ENCODE measurements at regions not wholly inside any gene's neighbourhood (a gene's known extent, or its start where the extent isn't known, plus 50 kb on each side); places are given as distances from the start of the nearest gene placed in this dataset.

DNA sequence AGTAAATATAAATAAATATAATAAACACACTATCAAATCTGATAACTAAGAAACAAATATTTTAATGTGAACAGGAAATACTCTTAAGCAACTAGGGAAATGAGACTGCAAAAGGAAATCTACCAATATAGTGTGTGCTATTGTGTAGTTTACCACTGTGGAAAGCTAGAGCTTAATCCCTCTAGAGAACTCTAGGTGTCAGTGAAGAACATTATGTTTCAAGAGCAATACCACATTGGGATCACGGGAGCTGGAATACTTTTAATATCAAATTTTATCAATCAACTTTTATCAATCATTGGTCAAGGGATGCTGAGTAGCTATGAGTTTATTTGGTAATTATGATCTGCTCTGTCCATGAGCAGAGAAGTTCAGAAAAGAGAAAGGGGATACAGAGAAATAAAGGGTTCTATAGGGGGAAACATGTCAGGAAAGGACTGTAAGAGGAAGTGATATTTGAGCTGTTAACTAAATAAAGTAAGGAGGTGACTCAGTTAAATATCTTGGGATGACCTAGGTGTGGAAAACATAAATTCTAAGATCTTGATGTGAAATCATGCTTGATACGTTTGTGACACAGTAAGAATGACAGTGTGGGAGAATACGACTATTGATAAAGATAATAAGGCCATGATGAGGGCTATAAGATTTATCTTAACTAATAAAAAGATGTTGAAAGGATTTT is 762.2 kb upstream of the ALCAM start:
- DNase-seq (ENCODE audit: low spot score) = no peak
- intact Hi-C loops (cut with DNase I) = no loop called here
- ATAC-seq = no peak

DNA sequence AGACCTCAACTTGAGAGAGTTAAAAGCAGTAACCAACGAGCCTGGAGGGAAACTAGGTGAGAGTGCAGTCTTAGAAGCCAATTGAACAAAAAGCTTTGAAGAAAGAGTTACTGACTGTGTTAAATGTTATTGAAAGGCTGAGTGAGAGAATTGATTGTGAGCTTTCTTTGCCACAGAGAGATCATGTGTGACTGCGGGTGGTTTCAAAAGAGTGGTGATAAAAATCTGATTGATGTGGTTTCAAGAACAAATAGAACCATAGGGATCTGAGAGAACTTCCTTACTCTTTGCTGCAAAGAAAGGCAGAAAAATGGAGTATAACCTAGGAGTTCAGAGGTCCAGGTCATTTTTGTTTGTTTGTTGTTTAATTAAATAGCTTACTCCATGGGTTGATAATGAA is 759.9 kb upstream of the ALCAM start:
- intact Hi-C loops (cut with DNase I) = no loop called here
- ATAC-seq (no peak), DNase-seq (ENCODE audit: low spot score) (no peak)

DNA sequence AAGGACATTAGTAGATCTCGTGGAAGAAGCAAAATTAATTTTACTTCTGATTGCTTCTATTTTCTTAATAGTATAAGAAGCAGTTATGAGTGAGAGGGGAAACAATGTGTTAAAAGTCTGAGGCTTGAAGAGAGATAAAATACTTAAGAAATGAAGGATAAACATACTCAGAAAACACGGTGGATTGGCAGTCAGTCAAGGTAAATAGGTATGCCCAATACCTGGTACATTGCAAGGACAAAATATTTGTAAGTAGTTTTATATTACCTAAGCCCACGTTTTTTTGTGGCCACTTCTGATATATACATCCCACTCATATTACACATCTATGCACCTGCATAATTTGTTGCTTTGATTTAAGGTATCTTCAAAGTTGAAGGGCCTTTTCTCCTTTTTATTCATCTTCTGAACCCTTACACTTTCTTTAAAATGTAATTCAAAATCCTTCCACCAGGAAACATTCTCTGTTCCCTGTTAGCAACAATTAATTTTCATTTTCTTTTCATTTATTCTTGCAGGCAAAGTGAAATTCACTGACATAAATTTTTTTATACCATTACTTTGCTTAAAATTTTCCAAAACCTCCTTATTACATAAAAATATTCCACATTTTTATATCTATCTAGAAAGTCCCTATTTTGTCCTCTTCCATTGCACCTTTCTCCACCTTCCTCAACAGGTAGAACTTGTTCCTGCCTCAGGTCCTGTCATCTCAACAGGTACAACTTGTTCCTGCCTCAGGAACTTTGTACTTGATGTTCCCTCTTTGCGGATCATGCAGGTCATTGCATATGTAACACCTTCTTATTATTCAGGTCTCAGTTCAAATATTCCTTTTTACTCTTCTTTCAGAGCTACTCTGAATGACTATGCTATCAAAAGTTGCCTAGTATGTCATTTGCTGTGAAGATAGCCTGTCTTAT is 755.7 kb upstream of the ALCAM start:
- ATAC-seq (no peak), DNase-seq (ENCODE audit: low spot score) (no peak)
- intact Hi-C loops (cut with DNase I) = no loop called here

DNA sequence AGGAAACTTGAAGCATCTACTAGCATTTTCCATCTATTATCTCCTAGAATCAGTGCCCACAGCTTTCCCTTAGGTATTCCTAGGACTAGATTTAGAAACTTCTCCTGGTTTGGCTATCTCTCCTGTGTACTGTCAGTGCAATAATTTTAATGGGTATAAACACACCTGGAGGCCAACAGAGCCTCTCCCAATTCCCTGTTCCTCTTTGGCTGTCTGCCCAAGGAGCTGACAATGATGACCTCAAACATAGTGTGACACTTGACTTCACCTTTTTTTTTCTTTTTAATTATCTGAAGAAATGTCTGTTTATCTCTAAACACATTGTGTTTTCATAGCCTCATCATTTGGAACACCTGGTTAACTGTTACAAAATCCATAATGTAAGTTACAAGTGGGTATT is 754.5 kb upstream of the ALCAM start:
- DNase-seq (ENCODE audit: low spot score) = no peak
- intact Hi-C loops (cut with DNase I) = no loop called here
- ATAC-seq = no peak

DNA sequence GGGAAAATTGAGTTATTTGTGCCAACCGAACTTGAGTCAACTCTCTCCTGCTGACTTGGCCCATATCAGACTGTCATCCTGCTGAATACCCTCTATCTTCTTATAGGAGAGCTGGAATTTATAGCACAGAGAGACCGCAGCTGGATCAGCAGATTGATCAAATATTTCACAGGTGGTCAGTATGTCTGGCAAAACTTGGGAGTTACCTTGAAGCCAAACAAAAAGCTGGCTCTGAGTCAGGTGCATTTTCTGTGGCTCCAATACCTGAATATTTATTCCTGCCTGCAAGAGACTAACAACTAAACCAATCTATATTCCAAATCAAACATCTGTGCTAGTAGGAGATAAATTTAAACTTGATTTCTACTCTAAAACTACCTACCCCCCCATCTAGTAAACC is 752.1 kb upstream of the ALCAM start:
- intact Hi-C loops (cut with DNase I) = no loop called here
- ATAC-seq (no peak), DNase-seq (ENCODE audit: low spot score) (no peak)

DNA sequence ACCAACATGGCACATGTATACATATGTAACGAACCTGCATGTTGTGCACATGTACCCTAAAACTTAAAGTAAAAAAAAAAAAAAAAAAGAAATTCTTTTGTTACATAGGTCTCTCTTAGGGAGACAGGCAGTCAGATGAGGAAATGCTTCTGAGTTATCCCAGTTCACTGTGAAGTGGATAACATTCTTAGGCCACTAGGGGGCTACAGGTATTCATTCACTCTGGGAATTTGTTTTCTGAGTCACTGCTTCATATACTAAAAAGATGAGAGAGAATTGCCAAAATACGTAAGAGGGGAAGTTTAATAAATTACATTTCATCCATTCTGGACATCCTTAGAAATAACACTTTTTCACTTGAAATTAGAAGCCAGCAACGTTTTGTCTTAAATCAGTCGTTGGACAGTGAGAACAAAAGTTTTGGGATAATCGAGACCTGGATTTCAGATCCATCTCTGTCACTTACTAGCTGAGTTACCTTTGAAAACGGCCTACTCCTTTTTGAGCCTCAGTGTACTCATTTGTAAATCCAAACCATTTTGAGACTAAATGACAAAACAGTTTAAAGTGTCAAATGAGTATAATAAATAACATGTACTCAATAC is 738.4 kb upstream of the ALCAM start:
- DNase-seq (ENCODE audit: low spot score) = no peak
- intact Hi-C loops (cut with DNase I) = no loop called here
- ATAC-seq = peak; percentile 53

DNA sequence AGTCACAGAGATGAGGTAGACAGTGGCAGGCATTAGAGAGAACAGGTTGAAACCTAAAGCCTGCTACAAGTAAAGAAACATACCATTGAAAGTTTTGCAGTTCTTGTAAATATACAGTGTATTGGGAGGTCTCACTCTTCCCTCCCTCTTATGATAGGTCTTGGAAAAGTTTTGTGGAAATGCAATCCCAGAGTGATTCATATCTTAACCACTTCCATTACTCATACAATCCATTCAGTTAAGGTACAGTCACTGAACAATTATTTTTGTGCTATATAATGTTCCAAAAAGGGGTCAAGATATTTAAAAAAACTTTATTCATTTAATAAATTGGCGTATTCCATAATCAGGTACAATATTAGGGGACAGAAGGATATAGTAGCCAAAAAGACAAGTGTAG is 737.7 kb upstream of the ALCAM start:
- intact Hi-C loops (cut with DNase I) = no loop called here
- ATAC-seq = no peak

DNA sequence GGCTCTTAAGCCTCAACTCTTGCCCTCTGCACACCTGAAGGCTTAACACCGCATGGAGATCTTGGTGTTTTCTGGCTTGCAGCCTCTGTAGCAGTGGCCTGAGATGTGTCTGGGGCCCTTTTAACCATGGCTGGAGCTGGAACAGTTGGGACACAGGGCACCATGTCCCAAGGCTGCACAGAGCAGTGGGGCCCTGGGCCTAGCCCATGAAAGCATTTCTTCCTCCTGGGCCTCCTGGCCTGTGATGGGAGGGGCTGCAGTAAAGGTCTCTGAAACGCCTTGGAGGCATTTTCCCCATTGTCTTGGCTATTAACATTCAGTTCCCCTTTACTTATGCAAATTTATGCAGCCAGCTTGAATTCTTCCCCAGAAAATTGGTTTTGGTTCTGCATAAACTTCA is 735.5 kb upstream of the ALCAM start:
- intact Hi-C loops (cut with DNase I) = no loop called here
- no peak for ATAC-seq
- DNase-seq (ENCODE audit: low spot score) = no peak

More for the DNA sequence above, 737.7 kb upstream of the ALCAM start:
- no peak for DNase-seq (ENCODE audit: low spot score)

DNA sequence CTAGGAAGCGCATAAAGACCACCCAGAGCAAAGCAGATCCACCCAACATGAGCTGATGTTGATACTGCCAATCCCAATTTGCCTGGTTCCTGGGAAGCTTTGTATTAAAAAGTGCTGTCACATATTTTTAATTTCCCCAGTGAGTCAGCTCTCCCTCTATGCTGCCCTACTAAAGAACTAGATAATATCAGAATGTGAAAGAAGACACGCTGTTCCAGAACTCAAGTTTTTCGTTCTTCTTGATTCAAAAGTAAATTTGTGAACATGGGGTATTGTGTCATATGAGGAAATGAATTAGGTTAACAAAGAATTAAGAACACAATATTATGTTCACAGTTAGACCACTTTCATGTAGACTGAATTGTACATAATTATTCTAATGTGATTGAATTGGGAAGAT is 734.2 kb upstream of the ALCAM start:
- ATAC-seq (no peak), DNase-seq (ENCODE audit: low spot score) (no peak)
- intact Hi-C loops (cut with DNase I) = no loop called here

DNA sequence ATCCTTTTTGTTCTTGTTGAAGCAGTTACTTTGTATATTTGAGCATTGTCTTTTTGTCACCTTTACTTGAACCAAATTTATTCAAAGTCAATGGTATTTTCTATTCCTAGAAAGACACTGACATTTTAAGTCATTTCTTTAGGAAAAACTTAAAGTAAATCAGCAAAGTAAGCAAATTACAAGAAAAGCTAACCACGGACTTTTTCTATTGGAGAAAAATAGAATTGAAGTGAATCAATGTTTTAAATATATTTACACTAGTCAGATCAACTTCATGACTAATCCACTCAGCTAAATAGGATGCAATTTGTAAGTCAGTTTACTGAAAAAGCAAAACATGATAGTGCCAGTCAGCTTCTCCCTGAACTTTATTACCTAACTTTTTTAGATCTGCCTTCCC is 733.8 kb upstream of the ALCAM start:
- ATAC-seq (no peak), DNase-seq (ENCODE audit: low spot score) (no peak)
- intact Hi-C loops (cut with DNase I) = no loop called here

DNA sequence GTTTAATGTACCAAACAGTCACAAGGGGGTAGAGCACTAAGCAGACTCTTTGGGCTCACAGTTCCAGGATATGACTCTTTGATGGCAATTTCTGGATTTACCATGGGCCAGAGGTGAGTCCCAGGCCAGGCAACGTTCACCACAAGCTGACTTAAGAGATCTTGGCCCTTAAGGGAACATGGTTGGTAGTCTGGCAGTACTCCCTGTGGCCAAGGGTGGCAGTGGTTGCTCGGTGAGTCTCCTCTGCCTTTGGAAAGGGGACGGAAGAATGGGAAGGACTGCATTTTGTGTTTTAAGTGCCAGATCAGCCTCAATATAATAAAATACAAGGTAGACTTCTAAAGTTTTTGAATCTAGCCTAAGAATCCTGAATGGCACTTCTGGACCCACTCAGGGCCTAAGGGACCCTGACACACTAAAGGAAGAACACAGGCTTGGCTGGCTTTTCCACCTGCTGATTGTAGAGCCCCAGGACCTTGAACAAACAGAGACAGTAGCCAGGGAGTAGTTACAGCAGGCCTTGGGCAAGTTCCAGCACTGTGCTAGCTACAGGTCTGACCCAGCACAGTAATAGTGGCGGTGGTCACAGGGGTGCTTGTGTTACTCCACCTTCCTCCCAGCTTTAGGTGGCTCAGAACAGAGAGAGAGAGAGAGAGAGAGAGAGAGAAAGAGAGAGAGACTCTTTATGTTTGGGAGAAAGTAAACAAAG is 730.7 kb upstream of the ALCAM start:
- ATAC-seq (no peak), DNase-seq (ENCODE audit: low spot score) (no peak)
- intact Hi-C loops (cut with DNase I) = no loop called here

DNA sequence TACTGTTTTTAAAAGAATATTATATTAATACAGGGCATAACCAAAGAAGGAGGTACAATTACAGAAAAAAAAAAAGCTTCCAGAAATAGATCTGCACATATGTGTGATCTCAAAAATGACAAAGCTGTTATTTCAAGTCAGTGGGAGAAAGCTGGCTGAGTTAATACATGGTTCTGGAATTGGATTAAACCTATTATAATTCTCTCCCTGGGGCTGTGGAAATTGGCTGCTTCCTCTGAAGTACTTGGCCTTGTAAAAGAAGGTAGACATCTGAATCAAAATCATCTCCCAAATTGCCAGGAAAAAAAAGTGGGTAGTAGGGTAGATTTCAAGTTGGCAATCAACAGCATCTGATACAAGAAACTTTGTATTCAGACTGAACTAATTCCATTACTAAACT is 723.9 kb upstream of the ALCAM start:
- ATAC-seq = no peak
- intact Hi-C loops (cut with DNase I) = no loop called here
- no peak for DNase-seq (ENCODE audit: low spot score)

DNA sequence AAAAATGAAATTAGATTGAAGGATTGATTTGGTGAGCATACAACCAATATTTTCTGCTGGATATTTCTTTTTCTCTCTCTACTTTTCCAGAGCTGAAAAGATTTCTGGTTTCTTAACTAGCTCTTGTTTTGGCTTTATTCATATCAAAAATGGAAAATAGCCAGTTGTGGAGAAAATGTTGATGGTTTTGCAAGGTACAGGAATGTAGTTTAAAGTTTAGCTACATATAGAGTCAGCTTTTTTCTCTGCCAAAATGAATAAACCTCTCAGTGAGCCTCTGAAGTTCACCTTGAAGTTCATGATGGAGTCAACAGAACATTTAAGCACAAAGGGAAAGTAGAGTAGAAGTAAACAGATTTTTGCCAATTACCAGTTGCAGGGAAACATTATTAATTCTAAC is 720.5 kb upstream of the ALCAM start:
- no peak for ATAC-seq

DNA sequence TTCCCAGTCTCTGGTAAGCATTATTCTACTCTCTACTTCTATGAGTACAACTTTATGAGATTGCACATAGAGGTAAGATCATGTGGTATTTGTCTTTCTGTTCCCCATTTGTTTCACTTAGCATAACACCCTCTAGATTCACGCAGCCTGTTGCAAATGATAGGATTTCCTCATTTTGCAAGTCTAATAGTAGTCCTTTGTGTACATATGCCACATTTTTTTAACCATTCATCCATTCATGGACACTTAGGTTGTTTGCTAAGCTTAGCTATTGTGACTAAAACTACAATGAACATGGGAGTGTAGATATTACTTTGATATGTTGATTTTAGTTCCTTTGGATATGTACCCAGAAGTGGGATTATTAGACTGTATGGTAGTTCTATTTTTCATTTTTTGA is 717.9 kb upstream of the ALCAM start:
- intact Hi-C loops (cut with DNase I) = no loop called here
- DNase-seq (ENCODE audit: low spot score) (no peak), ATAC-seq (no peak)

More for the DNA sequence above, 720.5 kb upstream of the ALCAM start:
- intact Hi-C loops (cut with DNase I) = no loop called here
- no peak for DNase-seq (ENCODE audit: low spot score)

DNA sequence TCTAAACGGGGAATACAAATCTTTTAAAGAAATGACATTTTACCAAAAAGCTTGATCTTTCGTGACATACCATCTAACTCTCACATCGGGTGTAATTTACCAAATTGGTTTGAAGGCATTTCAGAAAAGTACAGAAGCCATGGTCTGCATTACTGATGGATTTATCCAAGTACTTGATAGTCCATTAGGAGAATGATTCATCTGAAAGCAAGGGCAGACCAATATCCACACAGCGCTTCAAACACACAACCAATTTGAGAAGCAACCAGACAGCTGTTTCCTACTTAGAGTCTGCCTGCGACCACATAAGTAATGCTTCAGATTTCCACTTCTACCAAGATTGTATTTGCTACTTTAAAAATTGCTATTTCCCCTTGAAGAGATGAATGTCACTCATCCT is 697.6 kb upstream of the ALCAM start:
- intact Hi-C loops (cut with DNase I) = no loop called here
- ATAC-seq (no peak), DNase-seq (ENCODE audit: low spot score) (no peak)

DNA sequence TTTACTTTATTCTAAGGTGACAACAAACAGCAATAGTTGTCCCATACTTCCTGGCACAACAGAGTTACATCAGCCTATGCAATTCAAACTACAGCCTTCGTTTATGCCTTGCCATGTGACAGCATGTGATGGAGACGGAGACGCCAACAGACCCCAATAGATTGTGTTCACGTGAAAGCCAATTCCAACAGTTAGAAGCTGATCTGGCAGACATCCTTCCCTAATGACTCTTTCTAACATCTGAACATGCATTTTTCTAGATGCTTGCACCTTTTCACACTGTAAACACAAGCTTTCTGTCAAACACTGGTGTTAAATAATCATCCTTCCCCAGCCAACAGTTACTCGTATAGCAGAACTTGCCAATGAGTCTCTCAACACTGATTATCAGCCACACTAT is 694.4 kb upstream of the ALCAM start:
- DNase-seq (ENCODE audit: low spot score) = no peak
- no peak for ATAC-seq
- intact Hi-C loops (cut with DNase I) = no loop called here

DNA sequence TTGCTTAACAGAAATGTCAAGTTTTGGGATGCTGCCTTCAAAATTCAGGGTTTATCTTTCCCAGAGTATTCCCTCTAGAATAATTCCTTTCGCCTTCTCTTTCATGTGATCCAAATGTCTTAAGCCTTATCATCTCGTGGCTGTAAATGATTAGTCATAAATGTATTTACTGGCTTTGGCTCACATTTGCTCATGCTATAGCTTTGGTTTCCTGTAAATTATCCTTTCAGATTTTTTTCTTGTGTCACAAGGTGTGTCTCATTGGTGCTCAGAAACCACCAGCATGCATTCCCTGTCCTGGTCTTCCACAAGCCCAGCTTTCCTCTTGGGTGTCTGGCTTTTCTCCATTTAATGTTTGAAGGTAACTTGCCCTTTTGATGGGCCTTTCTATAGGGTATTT is 692.7 kb upstream of the ALCAM start:
- DNase-seq (ENCODE audit: low spot score) (no peak), ATAC-seq (no peak)
- intact Hi-C loops (cut with DNase I) = no loop called here

DNA sequence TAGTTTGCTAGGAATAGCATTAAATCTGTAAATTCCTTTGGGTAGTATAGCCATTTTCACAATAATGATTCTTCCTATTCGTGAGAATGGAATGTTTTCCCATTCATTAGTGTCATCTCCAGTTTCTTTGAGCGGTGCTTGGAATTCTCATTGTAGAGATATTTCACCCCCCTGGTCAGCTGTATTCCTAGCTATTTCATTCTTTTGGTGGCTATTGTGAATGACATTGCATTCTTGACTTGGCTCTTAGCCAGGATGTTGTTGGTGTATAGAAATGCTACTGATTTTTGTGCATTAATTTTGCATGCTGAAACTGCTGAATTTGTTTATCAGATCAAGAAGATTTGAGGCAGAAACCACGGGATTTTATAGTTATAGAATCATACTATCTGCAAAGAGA is 690.5 kb upstream of the ALCAM start:
- no peak for ATAC-seq
- intact Hi-C loops (cut with DNase I) = no loop called here
- no peak for DNase-seq (ENCODE audit: low spot score)

DNA sequence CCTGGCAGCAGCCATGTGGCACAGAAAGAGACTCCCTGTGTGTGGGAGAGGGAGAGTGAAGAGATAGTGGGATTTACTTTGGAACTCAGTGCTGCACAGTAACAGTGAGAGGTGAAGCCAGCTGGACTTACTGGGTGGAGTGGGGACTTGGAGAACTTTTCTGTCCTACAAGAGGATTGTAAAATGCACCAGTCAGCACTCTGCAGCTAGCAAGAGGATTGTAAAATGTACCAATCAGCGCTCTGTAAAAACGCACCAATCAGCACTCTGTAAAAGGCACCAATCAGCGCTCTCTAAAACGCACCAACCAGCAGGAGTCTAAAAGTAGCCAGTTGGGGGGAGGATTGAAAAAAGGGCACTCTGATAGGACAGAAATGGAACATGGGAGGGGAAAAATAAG is 688.8 kb upstream of the ALCAM start:
- ATAC-seq (no peak), DNase-seq (ENCODE audit: low spot score) (no peak)
- intact Hi-C loops (cut with DNase I) = no loop called here

DNA sequence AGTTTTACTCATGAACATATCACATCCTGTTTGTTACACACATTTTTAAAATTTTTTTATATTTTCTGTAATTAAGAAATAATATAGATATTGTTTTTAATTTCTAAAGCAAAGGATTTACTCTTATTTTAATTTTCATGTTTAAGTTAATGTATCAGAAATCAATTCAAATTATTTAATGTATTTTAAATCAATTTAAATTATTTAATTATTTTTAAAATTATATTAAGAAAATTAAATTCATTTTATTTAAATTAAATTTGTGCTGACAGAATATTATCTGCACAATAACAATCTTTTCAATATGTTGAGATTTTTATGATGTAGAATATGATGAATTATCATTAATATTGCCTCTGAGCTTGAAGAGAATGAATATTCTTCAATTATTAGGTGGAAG is 681.2 kb upstream of the ALCAM start:
- DNase-seq (ENCODE audit: low spot score) (no peak), ATAC-seq (no peak)
- intact Hi-C loops (cut with DNase I) = no loop called here
